ENCODE measurements at regions not wholly inside any gene's neighbourhood (a gene's known extent, or its start where the extent isn't known, plus 50 kb on each side); places are given as distances from the start of the nearest gene placed in this dataset.
A peak's percentile ranks its signal among the peaks of the same experiment; 100 is the strongest.

- no peak overlapping the region for H3K4me3 ChIP-seq
- H3K36me3 ChIP-seq (ENCODE audit: insufficient read depth, low read length), result no peaks in the 10 kb centered on the region
- TF ChIP-seq POLR2AphosphoS5 (IDR thresholded peaks at IDR 0.05; ENCODE audit: borderline replicate concordance, low read depth, low read length) (no peak), EZH2 (IDR thresholded peaks at IDR 0.05) (no peak), FOXP2 (optimal IDR thresholded peaks at IDR 0.05; ENCODE audit: control extremely low read depth, extremely low read length, insufficient read depth) (no peak)
- H3K9me3 ChIP-seq (ENCODE audit: low read depth, low read length), result no peaks in the 10 kb centered on the region
- no peak for DNase-seq (ENCODE audit: low read depth, low spot score)
- H3K9ac ChIP-seq (ENCODE audit: insufficient read length), result no peak overlapping the region
- H3K27ac ChIP-seq, result no peak overlapping the region
Measured at GRCh38 chr9:111118256-111118948, 80.1 kb upstream of the LPAR1 start.

GRCh38 chr9:111114486-111114885, 76.2 kb upstream of the LPAR1 start:
- Histone ChIP-seq H3K9me3 (ENCODE audit: low read depth, low read length) (no peaks in the 10 kb centered on the region), H3K36me3 (ENCODE audit: insufficient read depth, low read length) (no peaks in the 10 kb centered on the region), H3K4me3 (no peak overlapping the region), H3K9ac (ENCODE audit: insufficient read length) (no peak overlapping the region), H3K27ac (peak overlapping the region; percentile 81; the same call in 1 of the 2 replicates)
- TF ChIP-seq FOXP2 (optimal IDR thresholded peaks at IDR 0.05; ENCODE audit: control extremely low read depth, extremely low read length, insufficient read depth) (no peak), POLR2AphosphoS5 (IDR thresholded peaks at IDR 0.05; ENCODE audit: borderline replicate concordance, low read depth, low read length) (no peak), EZH2 (IDR thresholded peaks at IDR 0.05) (no peak)
- no peak for DNase-seq (ENCODE audit: low read depth, low spot score)

- Histone ChIP-seq H3K9me3 (ENCODE audit: low read depth, low read length) (no peaks in the 10 kb centered on the region), H3K9ac (ENCODE audit: insufficient read length) (no peak overlapping the region), H3K36me3 (ENCODE audit: insufficient read depth, low read length) (no peaks in the 10 kb centered on the region), H3K27ac (peak overlapping the region; percentile 81; the same call in 1 of the 2 replicates), H3K4me3 (no peak overlapping the region)
- no peak for TF ChIP-seq EZH2 (IDR thresholded peaks at IDR 0.05)
- no peak for TF ChIP-seq FOXP2 (optimal IDR thresholded peaks at IDR 0.05; ENCODE audit: control extremely low read depth, extremely low read length, insufficient read depth)
- no peak for TF ChIP-seq POLR2AphosphoS5 (IDR thresholded peaks at IDR 0.05; ENCODE audit: borderline replicate concordance, low read depth, low read length)
- DNase-seq (ENCODE audit: low read depth, low spot score), result no peak
Measured at GRCh38 chr9:111113712-111114111, 75.4 kb upstream of the LPAR1 start.

GRCh38 chr9:111110805-111111204, 72.5 kb upstream of the LPAR1 start:
- DNase-seq (ENCODE audit: low read depth, low spot score), result no peak
- Histone ChIP-seq H3K36me3 (ENCODE audit: insufficient read depth, low read length) (no peaks in the 10 kb centered on the region), H3K9me3 (ENCODE audit: low read depth, low read length) (no peaks in the 10 kb centered on the region), H3K9ac (ENCODE audit: insufficient read length) (no peak overlapping the region), H3K4me3 (no peak overlapping the region), H3K27ac (no peak overlapping the region)
- no peak for TF ChIP-seq EZH2 (IDR thresholded peaks at IDR 0.05)
- no peak for TF ChIP-seq POLR2AphosphoS5 (IDR thresholded peaks at IDR 0.05; ENCODE audit: borderline replicate concordance, low read depth, low read length)
- no peak for TF ChIP-seq FOXP2 (optimal IDR thresholded peaks at IDR 0.05; ENCODE audit: control extremely low read depth, extremely low read length, insufficient read depth)

- Histone ChIP-seq H3K9ac (ENCODE audit: insufficient read length) (no peak overlapping the region), H3K36me3 (ENCODE audit: insufficient read depth, low read length) (no peaks in the 10 kb centered on the region), H3K4me3 (no peak overlapping the region), H3K9me3 (ENCODE audit: low read depth, low read length) (no peaks in the 10 kb centered on the region), H3K27ac (no peak overlapping the region)
- no peak for DNase-seq (ENCODE audit: low read depth, low spot score)
- TF ChIP-seq POLR2AphosphoS5 (IDR thresholded peaks at IDR 0.05; ENCODE audit: borderline replicate concordance, low read depth, low read length), result no peak
- no peak for TF ChIP-seq FOXP2 (optimal IDR thresholded peaks at IDR 0.05; ENCODE audit: control extremely low read depth, extremely low read length, insufficient read depth)
- TF ChIP-seq EZH2 (IDR thresholded peaks at IDR 0.05), result no peak
Measured at GRCh38 chr9:111108946-111109345, 70.7 kb upstream of the LPAR1 start.

GRCh38 chr9:111107141-111107540, 68.9 kb upstream of the LPAR1 start:
- DNase-seq (ENCODE audit: low read depth, low spot score), result no peak
- no peak overlapping the region for H3K27ac ChIP-seq

GRCh38 chr9:111106202-111106601, 67.9 kb upstream of the LPAR1 start:
- no peaks in the 10 kb centered on the region for H3K9me3 ChIP-seq (ENCODE audit: low read depth, low read length)
- DNase-seq (ENCODE audit: low read depth, low spot score), result no peak
- H3K27ac ChIP-seq, result no peak overlapping the region
- H3K9ac ChIP-seq (ENCODE audit: insufficient read length), result no peak overlapping the region
- no peaks in the 10 kb centered on the region for H3K36me3 ChIP-seq (ENCODE audit: insufficient read depth, low read length)
- TF ChIP-seq EZH2 (IDR thresholded peaks at IDR 0.05) (no peak), FOXP2 (optimal IDR thresholded peaks at IDR 0.05; ENCODE audit: control extremely low read depth, extremely low read length, insufficient read depth) (no peak), POLR2AphosphoS5 (IDR thresholded peaks at IDR 0.05; ENCODE audit: borderline replicate concordance, low read depth, low read length) (no peak)
- no peak overlapping the region for H3K4me3 ChIP-seq

More at GRCh38 chr9:111107141-111107540, 68.9 kb upstream of the LPAR1 start:
- Histone ChIP-seq H3K36me3 (ENCODE audit: insufficient read depth, low read length) (no peaks in the 10 kb centered on the region), H3K9ac (ENCODE audit: insufficient read length) (no peak overlapping the region), H3K4me3 (no peak overlapping the region), H3K9me3 (ENCODE audit: low read depth, low read length) (no peaks in the 10 kb centered on the region)
- TF ChIP-seq EZH2 (IDR thresholded peaks at IDR 0.05) (no peak), POLR2AphosphoS5 (IDR thresholded peaks at IDR 0.05; ENCODE audit: borderline replicate concordance, low read depth, low read length) (no peak), FOXP2 (optimal IDR thresholded peaks at IDR 0.05; ENCODE audit: control extremely low read depth, extremely low read length, insufficient read depth) (no peak)

- Histone ChIP-seq H3K9ac (ENCODE audit: insufficient read length) (no peak overlapping the region), H3K27ac (no peak overlapping the region), H3K9me3 (ENCODE audit: low read depth, low read length) (no peaks in the 10 kb centered on the region), H3K4me3 (no peak overlapping the region), H3K36me3 (ENCODE audit: insufficient read depth, low read length) (no peaks in the 10 kb centered on the region)
- TF ChIP-seq FOXP2 (optimal IDR thresholded peaks at IDR 0.05; ENCODE audit: control extremely low read depth, extremely low read length, insufficient read depth), result no peak
- TF ChIP-seq POLR2AphosphoS5 (IDR thresholded peaks at IDR 0.05; ENCODE audit: borderline replicate concordance, low read depth, low read length), result no peak
- no peak for DNase-seq (ENCODE audit: low read depth, low spot score)
Measured at GRCh38 chr9:111102793-111103464, 64.7 kb upstream of the LPAR1 start.

Measured in SK-N-MC (cell line).